HG03025 (cell line): ENCODE measurements at regions not wholly inside any gene's neighbourhood (a gene's known extent, or its start where the extent isn't known, plus 50 kb on each side); places are given as distances from the start of the nearest gene placed in this dataset.
"Not testable (repeated sequence)": the region's sequence is repeated elsewhere in the genome, so short reads cannot be mapped to it uniquely, and the experiment has no call there.

Experiments used
- ATAC-seq: cut with Tn5 transposase; IDR thresholded peaks from one replicate; pipeline ENCODE4 v1.9.1; 2021; ENCODE audit warnings: mild to moderate bottlenecking, moderate library complexity; ENCODE audit not compliant: unreplicated experiment, low FRiP score

DNA sequence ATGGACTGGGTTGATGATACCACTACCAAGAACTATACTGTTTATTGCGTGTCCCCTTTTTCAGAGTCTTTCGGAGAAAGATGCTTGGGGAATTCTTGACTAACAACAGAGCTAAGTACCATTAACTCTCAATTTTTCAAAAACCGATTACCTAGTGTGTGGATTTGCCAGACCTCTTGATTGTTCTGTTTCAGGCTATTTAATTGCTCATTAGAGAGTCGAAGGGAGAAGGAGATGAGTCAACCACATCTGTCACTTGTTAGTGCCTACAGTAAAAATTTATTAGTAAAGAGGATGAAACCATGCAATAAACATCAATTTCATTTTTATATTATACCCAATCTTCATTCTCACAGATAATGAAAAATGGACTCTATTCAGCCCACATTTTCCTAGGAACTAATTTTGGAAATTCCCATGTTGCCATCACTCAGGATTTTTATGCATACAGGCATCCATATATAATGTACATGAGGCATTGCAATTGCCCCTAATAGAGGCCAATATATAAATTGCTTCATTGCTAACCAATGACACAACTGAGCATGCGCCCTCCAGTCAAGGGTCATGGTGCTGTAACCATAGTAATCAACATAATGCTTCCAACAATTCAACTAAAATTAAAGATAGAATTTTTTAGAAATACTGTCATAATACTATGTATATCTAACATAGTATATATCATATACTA is 541.7 kb downstream of the TBL1XR1 start:
- no peak for ATAC-seq

DNA sequence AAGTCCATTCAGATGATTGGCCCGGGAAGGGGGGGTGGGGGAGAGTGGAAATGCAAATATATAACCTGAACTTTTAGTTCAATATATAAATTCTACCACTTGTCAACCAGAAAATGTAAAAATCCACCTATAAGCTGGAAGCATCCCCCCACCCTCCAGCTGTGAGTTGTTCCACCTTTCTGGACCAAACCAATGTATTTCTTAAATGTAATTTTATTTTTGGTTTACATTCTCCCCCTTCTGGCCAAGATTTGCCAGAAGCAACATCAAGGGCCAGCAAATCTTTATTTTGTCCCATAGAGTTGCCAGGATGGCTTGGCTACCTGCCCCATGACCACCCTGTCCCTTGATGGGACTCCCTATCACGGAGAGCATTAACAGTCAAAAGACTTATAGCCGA is 545.7 kb downstream of the TBL1XR1 start:
- ATAC-seq = no peak

DNA sequence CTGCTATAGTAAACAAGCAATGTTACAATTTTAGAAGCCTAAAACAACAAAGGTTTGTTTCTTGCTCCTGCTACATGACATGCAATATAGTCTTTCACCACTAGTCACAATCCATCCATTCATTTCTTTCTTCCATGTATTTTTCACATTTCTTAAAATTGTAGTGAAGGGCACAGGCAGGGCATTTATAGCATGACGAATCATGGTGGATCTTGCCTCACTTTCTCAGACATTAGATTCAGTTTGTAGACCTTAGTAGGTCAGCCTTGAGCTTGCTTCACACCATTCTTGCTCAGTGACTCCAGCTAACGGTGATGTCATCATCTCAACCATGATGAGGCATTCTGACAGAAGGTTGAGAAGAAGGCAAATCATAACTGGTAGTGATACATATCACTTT is 546.8 kb downstream of the TBL1XR1 start:
- no peak for ATAC-seq

- no peak for ATAC-seq
These were observed 549.3 kb downstream of the TBL1XR1 start for GRCh38 chr3:176647987-176648386.

DNA sequence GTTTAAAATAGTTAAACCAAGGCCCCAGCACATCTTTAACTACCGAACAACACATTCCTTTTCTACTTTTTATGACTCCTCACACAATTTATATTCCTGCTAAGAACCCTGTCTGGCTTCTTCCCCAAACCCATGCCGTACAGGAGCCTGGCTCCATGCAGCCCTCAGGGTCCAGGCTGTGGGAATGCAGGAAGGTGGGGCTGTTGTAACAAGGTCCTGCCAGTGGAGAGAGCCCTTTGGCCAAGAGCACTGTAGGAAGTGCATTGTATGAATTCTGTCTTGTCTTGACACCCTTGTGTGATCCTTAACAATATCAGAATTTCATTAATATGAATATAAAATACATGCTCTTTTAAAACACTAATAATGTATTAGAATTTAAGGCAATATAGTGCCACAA is 563.8 kb downstream of the TBL1XR1 start:
- ATAC-seq = no peak

DNA sequence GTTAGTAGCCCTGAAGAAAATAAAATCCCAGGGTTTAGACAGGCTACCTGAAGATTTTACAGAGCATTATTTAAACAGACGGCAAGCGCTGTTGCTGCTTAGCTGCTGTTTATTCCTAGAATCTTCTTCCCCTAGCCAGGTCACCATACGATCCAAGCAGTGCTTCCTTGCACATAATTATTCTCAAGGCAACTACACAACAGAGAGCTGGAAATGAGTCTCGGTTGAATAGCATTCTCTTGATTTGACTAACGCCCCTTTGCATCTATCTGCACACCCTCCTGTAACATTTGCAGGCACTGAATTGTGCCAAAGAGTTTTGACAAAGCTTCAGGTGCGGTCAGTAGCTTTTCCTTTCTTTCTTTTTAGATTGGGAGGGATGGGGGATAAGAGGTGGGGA is 564.4 kb downstream of the TBL1XR1 start:
- no peak for ATAC-seq

DNA sequence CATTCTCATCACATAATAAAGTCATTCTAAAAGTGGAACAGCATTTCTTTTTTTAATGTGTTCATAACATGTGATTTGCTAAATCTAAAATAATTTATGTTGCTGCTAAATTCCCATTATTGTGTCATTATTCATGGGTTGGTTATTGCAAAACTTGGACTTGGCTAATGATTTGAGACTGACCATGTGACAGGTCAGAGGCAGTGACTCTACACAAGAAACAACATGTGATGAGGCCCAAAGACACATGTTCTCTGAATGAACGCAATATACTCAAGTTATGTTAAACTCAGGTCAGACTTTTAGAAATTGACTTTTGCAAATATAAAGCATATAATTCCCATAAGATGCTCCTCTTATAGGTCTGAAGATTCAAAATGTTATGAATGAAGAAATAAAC is 566.1 kb downstream of the TBL1XR1 start:
- ATAC-seq = no peak

- no peak for ATAC-seq
These were observed 569.1 kb downstream of the TBL1XR1 start for GRCh38 chr3:176628101-176628639.

- no peak for ATAC-seq
These were observed 573.7 kb downstream of the TBL1XR1 start for GRCh38 chr3:176623468-176624150.

GRCh38 chr3:176619833-176620232 is 577.4 kb downstream of the TBL1XR1 start:
- no peak for ATAC-seq

DNA sequence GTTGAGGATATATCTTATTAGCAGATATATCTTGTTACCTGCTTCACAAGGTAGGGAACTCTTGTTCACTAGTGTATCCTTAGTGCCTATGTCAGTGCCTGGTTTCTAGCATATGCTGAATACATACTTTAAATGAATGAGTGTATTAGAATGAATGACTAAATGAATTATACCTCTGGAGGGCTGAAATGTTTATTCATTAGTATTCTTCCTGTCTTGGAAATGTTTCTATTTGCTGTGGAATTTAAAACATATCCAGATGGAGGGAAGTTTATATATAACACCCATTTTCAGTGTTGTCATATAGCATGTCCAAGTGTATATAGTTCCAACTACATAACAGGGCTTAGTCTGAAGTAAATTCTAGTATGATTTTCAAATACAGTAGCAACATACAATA is 581.5 kb downstream of the TBL1XR1 start:
- ATAC-seq = no peak

- ATAC-seq = no peak
These were observed 585.6 kb downstream of the TBL1XR1 start for GRCh38 chr3:176611703-176612102.

DNA sequence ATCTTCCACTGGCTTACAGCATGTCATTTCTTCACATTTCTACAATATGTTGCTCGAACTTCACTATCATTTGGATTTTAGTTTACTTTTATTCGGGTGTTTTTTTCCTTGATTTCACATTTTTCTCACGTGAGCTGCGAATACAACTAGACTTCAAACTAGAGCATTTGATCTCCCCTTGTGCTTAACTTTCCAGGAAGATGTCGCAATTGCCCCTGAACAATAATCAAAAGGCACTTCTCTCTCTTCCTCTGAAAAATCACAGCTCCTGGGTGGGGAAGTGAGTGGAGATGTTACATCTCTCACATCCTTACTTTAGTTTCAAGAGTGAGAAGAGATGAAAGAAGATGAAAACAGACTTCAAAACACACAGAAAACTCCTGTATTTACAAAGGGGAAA is 587.9 kb downstream of the TBL1XR1 start:
- ATAC-seq = no peak

GRCh38 chr3:176605553-176605952 is 591.7 kb downstream of the TBL1XR1 start:
- ATAC-seq = not testable (repeated sequence)

DNA sequence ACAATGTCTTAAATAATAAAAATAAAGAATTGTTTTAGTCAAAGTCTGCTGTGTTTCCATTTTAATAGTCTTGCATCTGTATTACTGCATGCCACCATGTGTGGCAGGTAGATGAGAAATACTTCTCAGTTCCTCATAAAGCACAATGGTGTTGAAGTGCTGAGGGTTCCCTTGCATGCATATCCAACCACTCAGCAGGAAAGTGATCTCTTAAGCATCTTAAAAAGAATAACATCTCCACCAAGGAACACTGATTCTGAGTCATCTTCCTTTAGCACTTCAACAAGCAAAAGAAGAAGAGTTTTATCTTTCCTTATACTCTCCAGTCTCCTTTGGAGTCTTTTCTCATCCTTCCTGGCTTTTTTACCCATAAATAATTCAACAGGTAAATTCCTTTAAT is 602.0 kb downstream of the TBL1XR1 start:
- ATAC-seq = no peak

DNA sequence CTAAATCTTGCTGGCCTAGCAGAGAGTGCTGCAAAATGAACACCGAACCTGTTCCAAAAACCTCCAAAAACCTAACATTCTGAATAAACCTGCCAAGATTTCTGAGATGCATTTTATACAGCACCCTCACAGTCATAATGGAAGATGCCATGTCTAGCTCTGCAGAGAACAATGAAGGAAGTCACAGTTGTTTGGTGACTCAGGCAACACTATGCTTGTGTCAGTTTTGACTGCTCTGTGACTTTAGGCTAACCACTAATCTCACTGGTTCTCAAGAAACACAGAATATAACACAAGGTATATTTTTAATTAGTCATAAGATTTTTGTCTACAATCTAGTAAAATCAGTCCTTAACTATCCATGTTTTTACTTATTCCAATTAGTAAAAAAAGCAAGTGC is 606.6 kb downstream of the TBL1XR1 start:
- no peak for ATAC-seq

DNA sequence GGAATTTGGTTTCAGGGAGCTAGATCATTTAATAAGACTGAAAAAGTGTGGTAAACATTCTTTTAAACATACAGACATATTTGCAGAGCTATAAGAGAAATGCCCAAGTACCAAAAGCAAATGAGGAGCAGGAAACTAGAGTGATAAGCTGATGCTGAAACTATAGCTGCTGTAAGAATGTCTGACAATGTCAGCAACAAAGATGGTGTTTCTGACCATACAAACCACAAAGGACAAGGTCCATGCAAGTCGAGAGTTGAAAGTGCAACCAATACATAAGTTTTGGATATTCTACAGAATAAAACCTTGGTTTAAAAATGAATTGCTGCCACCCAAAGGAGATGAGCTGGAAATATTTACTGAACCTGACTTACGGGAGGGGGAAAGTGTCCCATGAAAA is 610.2 kb downstream of the TBL1XR1 start:
- ATAC-seq = no peak

DNA sequence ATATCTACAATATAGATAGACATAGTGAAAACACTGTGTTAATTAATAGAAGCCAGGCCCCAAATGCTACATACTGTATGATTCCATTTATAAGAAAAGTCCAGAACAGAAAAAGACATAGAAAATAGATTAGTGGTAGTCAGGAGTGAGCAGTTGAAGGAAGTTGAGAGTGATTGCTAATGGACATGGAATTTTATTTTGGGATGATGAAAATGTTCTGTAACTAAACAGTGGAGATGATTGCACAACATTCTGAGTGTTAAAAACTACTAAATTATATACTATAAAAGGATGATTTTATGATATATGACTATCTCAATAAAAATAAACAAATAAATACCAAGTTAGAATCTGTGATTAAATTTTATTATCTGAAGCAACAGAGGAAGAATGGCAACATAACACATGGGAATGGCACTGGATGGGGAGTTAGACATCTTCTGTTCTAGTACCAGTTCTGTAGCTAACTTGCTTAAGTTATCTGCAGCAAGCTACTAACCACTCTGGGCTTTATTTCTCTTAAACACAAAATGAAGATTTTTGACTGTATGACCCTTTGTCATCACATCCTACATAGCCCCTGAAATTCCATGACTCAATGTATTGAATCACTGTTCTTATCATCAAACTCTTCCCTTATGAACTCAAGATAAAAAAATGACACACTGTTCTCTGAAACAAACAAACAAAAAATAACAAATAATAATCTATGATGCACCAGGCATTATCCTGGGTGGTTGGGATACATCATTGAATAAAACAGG is 612.7 kb downstream of the TBL1XR1 start:
- ATAC-seq = no peak

- no peak for ATAC-seq
These were observed 613.3 kb downstream of the TBL1XR1 start for GRCh38 chr3:176583956-176584355.

DNA sequence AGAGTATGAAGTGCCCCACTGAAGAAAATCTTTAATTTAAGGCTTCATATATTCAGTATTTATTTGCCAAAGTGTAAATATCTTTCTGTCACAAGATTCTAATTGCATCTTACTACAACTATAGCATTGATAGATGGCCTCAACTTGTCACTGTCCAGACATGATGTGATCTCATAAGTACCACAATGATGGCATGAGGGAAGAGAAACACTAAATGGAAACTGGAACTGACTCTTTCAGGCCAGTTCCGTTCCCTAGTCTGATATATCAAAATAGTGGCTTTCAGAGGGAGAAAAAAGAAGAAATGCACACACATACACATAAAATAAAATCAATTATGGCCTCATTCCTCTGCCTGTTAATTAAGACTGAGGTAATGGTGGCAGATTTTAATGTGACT is 615.7 kb downstream of the TBL1XR1 start:
- no peak for ATAC-seq

DNA sequence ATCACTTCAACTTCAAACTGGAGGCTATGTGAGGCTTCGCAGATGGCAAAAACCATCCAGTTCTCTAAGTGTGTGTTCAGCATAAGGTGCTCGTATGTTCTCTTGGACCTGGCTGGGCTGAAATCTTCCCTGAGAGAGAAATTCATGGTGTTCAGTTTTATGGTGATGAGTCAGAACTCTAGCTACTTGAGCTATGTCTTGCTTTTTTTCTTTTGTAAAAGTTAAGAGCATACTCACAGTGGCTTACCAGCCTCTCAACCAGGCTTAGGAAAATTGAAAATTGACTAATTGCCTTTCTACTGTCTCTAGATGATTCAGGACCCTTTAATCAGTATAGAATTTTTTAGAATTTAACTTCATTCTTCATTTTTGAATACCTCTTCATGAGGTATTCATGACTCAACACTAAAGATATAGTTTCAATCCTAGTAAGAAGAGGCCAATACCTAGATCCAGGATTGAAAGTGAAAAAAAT is 617.5 kb downstream of the TBL1XR1 start:
- no peak for ATAC-seq
